ENCODE measurements at regions not wholly inside any gene's neighbourhood (a gene's known extent, or its start where the extent isn't known, plus 50 kb on each side); places are given as distances from the start of the nearest gene placed in this dataset.

DNA sequence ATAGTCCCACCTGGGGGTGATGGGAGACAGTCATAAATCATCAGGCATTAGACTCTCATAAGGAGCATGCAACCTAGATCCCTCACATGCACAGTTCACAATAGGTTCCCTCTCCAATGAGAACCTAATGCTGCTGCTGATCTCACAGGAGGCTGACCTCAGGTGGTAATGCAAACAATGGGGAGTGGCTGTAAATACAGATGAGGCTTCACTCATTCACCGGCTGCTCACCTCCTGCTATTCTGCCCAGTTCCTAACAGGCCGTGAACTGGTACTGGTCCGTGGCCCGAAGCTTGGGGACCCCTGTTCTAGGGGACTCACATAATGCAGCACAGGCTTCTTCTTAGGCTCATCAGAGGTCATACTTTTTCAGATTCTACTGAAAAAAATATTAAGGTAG lies 625.9 kb upstream of the AGA start:
- Histone ChIP-seq H3K27me3 (ENCODE audit: control insufficient read depth, insufficient read depth, low read length) (no peaks in the 10 kb centered on the region), H3K36me3 (ENCODE audit: control insufficient read depth, insufficient read depth, low read length) (no peaks in the 10 kb centered on the region), H3K4me3 (ENCODE audit: low read depth, low read length) (no peak overlapping the region), H3K9me3 (ENCODE audit: control insufficient read depth, insufficient read depth, low read length) (no peaks in the 10 kb centered on the region), H3K4me1 (ENCODE audit: control insufficient read depth, insufficient read depth, low read length) (no peaks in the 10 kb centered on the region), H3K27ac (ENCODE audit: low read depth, low read length) (no peak overlapping the region)
- no peak for DNase-seq (ENCODE audit: low read depth in 4 of 6, low spot score in 6 of 6)
- 88% methylated on average over 1 of the region's 4 CpGs for WGBS (ENCODE audit: insufficient coverage)

DNA sequence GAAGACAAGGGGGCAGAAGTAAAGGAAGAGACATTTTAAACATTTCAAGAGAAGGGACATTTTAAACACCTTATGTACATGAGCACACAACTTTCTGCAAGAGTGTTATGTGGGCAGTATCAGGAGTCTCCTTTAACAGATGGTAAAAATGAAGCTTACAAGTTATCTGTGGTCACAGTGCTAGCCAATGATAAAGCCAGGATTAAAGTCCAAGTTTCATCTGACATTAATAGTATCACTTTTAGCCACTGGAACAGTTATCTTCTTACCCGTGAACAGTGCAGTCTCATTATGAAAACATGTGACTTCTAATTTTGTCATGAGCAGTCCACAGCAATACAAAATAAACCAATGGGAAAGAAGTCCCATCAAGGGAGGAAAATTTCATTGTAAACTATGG lies 627.9 kb upstream of the AGA start:
- Histone ChIP-seq H3K27ac (ENCODE audit: low read depth, low read length) (no peak overlapping the region), H3K9me3 (ENCODE audit: control insufficient read depth, insufficient read depth, low read length) (no peaks in the 10 kb centered on the region), H3K27me3 (ENCODE audit: control insufficient read depth, insufficient read depth, low read length) (no peaks in the 10 kb centered on the region), H3K4me1 (ENCODE audit: control insufficient read depth, insufficient read depth, low read length) (no peaks in the 10 kb centered on the region), H3K36me3 (ENCODE audit: control insufficient read depth, insufficient read depth, low read length) (no peaks in the 10 kb centered on the region), H3K4me3 (ENCODE audit: low read depth, low read length) (no peak overlapping the region)
- DNase-seq (ENCODE audit: low read depth in 4 of 6, low spot score in 6 of 6): no peak
- 60% methylated on average over 1 of the region's 1 CpG for WGBS (ENCODE audit: insufficient coverage)

DNA sequence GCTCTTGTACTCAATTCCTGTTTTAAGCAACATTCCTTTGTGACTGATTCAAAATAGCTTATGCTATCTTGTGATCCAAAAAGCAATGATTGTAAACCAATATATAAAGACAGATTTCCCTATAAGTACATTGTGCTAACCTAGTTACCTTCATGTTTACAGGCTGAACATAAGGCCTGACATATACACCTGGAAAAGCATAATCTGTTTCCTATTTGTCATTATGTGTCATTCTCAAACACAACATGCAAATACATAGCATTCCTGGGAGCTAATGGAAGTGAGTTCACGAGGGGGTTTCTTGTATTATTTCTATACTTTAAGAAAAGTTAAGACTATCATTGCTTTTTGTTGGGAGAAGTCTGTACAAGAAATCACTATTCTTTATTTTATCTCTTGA lies 638.1 kb upstream of the AGA start:
- Histone ChIP-seq H3K9me3 (ENCODE audit: control insufficient read depth, insufficient read depth, low read length) (no peaks in the 10 kb centered on the region), H3K4me3 (ENCODE audit: low read depth, low read length) (no peak overlapping the region), H3K27me3 (ENCODE audit: control insufficient read depth, insufficient read depth, low read length) (no peaks in the 10 kb centered on the region), H3K27ac (ENCODE audit: low read depth, low read length) (no peak overlapping the region), H3K36me3 (ENCODE audit: control insufficient read depth, insufficient read depth, low read length) (no peaks in the 10 kb centered on the region), H3K4me1 (ENCODE audit: control insufficient read depth, insufficient read depth, low read length) (no peaks in the 10 kb centered on the region)
- no CpG with 5 or more reads among the region's 1 CpG for WGBS (ENCODE audit: insufficient coverage)
- no peak for DNase-seq (ENCODE audit: low read depth in 4 of 6, low spot score in 6 of 6)

DNA sequence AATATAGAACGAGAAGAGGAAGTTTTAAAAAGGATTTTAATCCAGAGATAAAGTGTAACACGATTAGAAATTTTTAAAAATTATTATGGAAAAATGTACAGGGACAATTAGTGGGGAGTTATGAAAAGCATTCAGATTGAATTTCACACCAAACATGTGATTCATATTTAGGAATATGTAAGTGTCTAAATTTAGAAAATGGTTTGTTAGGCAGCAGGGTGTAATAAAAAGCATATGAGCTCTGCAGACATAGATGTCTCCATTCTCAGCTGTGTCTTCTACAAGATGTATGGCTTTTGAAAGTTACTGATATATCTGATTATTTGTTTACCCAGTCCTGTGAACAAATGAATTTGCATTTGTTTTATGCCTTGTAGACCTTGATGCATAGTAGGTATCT lies 638.9 kb upstream of the AGA start:
- Histone ChIP-seq H3K9me3 (ENCODE audit: control insufficient read depth, insufficient read depth, low read length) (no peaks in the 10 kb centered on the region), H3K27ac (ENCODE audit: low read depth, low read length) (no peak overlapping the region), H3K36me3 (ENCODE audit: control insufficient read depth, insufficient read depth, low read length) (no peaks in the 10 kb centered on the region), H3K27me3 (ENCODE audit: control insufficient read depth, insufficient read depth, low read length) (no peaks in the 10 kb centered on the region), H3K4me3 (ENCODE audit: low read depth, low read length) (no peak overlapping the region), H3K4me1 (ENCODE audit: control insufficient read depth, insufficient read depth, low read length) (no peaks in the 10 kb centered on the region)
- DNase-seq (ENCODE audit: low read depth in 4 of 6, low spot score in 6 of 6): no peak
- no CpG with 5 or more reads among the region's 2 CpGs for WGBS (ENCODE audit: insufficient coverage)

DNA sequence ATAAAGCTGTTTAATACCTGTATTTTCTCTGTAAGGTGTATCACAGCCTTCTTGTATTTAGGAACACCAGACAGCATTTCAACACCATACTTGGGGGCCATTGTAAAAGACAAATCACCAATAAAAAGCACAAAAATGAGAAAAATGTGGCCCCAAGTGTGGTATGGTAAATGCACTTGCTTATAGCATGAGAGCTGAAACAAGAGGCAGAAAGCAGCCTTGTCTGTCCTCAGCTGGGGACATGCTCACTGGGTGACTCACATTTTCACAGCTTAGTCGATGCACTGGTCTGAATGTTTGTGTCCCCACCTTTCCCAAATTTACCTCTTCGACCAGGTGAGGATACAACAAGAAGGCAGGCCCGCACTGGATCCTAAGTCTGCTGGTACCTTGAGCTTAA lies 639.7 kb upstream of the AGA start:
- 96% methylated on average over 3 of the region's 3 CpGs for WGBS (ENCODE audit: insufficient coverage)

DNA sequence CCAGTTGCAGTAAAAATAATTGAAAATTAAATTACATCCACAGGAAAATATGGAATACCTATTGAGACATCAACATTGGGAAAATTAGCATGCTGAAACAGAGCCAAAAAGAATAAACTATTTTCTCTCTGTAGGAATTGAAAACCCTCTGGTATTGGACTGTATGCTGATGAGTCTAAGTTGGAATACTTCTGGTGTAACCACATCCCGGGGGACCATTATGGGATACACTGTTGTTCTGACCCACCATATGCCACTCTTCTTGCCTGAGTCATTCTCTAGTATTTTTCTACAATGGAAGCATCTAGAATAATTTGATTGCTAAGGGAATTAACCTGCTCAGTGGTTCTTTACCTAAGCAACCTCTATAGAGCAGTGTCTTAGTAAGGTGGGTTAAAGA lies 640.7 kb upstream of the AGA start:
- no peak for DNase-seq (ENCODE audit: low read depth in 4 of 6, low spot score in 6 of 6)
- no CpG with 5 or more reads among the region's 1 CpG for WGBS (ENCODE audit: insufficient coverage)
- Histone ChIP-seq H3K4me1 (ENCODE audit: control insufficient read depth, insufficient read depth, low read length) (no peaks in the 10 kb centered on the region), H3K9me3 (ENCODE audit: control insufficient read depth, insufficient read depth, low read length) (no peaks in the 10 kb centered on the region), H3K36me3 (ENCODE audit: control insufficient read depth, insufficient read depth, low read length) (no peaks in the 10 kb centered on the region), H3K27ac (ENCODE audit: low read depth, low read length) (no peak overlapping the region), H3K27me3 (ENCODE audit: control insufficient read depth, insufficient read depth, low read length) (no peaks in the 10 kb centered on the region), H3K4me3 (ENCODE audit: low read depth, low read length) (no peak overlapping the region)

More for the DNA sequence above, 639.7 kb upstream of the AGA start:
- DNase-seq (ENCODE audit: low read depth in 4 of 6, low spot score in 6 of 6): no peak
- Histone ChIP-seq H3K4me1 (ENCODE audit: control insufficient read depth, insufficient read depth, low read length) (no peaks in the 10 kb centered on the region), H3K27me3 (ENCODE audit: control insufficient read depth, insufficient read depth, low read length) (no peaks in the 10 kb centered on the region), H3K4me3 (ENCODE audit: low read depth, low read length) (no peak overlapping the region), H3K9me3 (ENCODE audit: control insufficient read depth, insufficient read depth, low read length) (no peaks in the 10 kb centered on the region), H3K36me3 (ENCODE audit: control insufficient read depth, insufficient read depth, low read length) (no peaks in the 10 kb centered on the region), H3K27ac (ENCODE audit: low read depth, low read length) (no peak overlapping the region)

DNA sequence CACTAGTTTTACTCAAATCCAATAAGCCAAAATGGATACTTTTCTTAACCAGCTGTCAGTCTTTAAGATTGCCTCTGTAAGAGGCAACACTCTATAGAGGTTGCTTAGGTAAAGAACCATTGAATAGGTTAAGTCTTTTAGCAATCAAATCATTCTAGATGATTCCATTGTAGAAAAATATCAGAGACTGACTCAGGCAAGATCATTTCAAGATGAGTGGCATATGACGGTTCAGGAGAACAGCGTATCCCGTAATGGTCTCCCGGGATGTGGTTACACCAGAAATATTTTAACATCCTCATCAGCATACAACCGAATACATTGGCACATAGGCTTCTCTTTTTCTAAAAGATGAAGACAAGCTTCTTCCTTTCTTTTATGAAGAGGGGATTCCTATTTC lies 641.7 kb upstream of the AGA start:
- Histone ChIP-seq H3K4me3 (ENCODE audit: low read depth, low read length) (no peak overlapping the region), H3K4me1 (ENCODE audit: control insufficient read depth, insufficient read depth, low read length) (no peaks in the 10 kb centered on the region), H3K27ac (ENCODE audit: low read depth, low read length) (no peak overlapping the region), H3K9me3 (ENCODE audit: control insufficient read depth, insufficient read depth, low read length) (no peaks in the 10 kb centered on the region), H3K27me3 (ENCODE audit: control insufficient read depth, insufficient read depth, low read length) (no peaks in the 10 kb centered on the region), H3K36me3 (ENCODE audit: control insufficient read depth, insufficient read depth, low read length) (no peaks in the 10 kb centered on the region)
- no peak for DNase-seq (ENCODE audit: low read depth in 4 of 6, low spot score in 6 of 6)
- WGBS (ENCODE audit: insufficient coverage): no CpG with 5 or more reads among the region's 5 CpGs

DNA sequence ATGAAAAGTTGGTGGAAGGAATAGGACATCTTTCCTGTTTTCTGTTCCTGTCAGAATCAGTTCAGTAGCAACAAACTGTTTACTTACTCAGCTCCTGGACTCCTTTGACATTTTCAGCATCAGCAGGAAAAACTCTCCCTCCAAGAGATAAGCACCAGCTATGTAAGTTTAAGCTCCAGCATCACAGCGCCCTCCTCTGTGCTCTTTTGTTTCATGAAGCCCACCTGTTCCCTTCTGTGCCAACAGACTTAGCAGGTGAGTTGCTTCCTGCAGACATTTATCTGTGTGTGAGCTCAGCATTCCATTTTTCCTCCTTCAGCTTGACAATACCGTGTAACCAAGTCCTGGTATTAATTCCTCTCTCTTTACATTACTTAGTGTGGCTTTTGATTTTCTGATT lies 644.1 kb upstream of the AGA start:
- Histone ChIP-seq H3K4me1 (ENCODE audit: control insufficient read depth, insufficient read depth, low read length) (no peaks in the 10 kb centered on the region), H3K27ac (ENCODE audit: low read depth, low read length) (no peak overlapping the region), H3K27me3 (ENCODE audit: control insufficient read depth, insufficient read depth, low read length) (no peaks in the 10 kb centered on the region), H3K9me3 (ENCODE audit: control insufficient read depth, insufficient read depth, low read length) (no peaks in the 10 kb centered on the region), H3K36me3 (ENCODE audit: control insufficient read depth, insufficient read depth, low read length) (no peaks in the 10 kb centered on the region), H3K4me3 (ENCODE audit: low read depth, low read length) (no peak overlapping the region)
- peak in 1 of 6 donors; percentile 41 for DNase-seq (ENCODE audit: low read depth in 4 of 6, low spot score in 6 of 6)
- WGBS (ENCODE audit: insufficient coverage): 11% methylated on average over 1 of the region's 2 CpGs

DNA sequence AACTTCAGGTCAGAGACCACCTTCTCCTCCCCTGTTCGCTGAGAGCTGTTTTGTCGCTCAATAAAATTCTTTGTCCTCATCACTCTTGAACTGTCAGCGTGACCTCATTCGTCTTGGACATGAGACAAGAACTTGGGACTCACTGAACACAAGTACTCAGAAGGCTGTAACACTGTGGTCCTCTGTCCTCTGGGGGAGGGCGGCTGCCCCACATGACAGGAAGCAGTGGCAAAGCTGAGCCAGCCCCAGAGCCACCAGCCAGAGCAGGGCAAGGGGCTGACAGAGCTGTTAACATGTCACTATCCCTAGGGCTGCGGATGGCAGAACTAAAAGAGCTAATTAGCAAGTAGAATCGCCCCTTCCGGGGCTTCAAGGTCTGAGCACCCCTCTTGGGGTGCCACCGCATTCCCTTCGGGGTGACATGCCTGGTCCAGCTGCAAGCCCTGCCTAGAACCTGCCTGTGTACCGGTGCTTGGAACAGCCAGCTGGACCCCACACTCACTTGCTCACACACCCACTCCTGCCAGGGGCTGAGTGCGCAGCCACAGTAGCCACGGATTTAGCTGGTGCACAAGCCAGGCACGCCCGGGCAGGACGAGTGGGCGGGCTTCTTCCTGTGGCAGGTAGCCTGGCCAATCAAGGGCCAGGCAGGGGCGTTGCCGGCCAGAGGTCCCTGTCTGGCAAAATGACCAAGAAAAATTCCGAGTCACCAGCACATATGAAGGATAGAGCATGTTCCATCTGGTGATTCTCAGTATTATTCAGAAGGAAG lies 648.6 kb upstream of the AGA start:
- no peak overlapping the region for H3K4me3 ChIP-seq (ENCODE audit: low read depth, low read length)
- WGBS (ENCODE audit: insufficient coverage): 95% methylated on average over 20 of the region's 20 CpGs
- no peaks in the 10 kb centered on the region for H3K27me3 ChIP-seq (ENCODE audit: control insufficient read depth, insufficient read depth, low read length)
- H3K9me3 ChIP-seq (ENCODE audit: control insufficient read depth, insufficient read depth, low read length): no peaks in the 10 kb centered on the region
- DNase-seq (ENCODE audit: low read depth in 4 of 6, low spot score in 6 of 6): no peak
- no peaks in the 10 kb centered on the region for H3K36me3 ChIP-seq (ENCODE audit: control insufficient read depth, insufficient read depth, low read length)
- no peak overlapping the region for H3K27ac ChIP-seq (ENCODE audit: low read depth, low read length)
- no peaks in the 10 kb centered on the region for H3K4me1 ChIP-seq (ENCODE audit: control insufficient read depth, insufficient read depth, low read length)

DNA sequence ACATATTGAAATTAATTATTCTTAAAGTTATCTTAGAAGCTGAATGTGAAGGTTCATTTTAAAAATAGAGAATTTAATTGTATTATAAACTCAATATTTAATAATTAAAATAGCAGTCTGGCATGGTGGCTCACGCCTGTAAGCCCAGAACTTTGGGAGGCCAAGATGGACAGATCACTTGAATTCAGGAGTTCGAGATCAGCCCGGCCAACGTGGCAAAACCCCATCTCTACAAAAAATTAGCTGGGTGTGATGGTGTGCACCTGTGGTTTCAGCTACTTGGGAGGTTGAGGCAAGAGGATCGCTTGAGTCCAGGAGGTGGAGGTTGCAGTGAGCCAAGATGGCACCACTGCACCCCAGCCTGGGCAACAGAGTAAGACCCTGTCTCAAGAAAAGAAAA lies 659.9 kb upstream of the AGA start:
- H3K27me3 ChIP-seq (ENCODE audit: control insufficient read depth, insufficient read depth, low read length): no peaks in the 10 kb centered on the region
- WGBS (ENCODE audit: insufficient coverage): no CpG with 5 or more reads among the region's 5 CpGs
- DNase-seq (ENCODE audit: low read depth in 4 of 6, low spot score in 6 of 6): no peak
- no peaks in the 10 kb centered on the region for H3K36me3 ChIP-seq (ENCODE audit: control insufficient read depth, insufficient read depth, low read length)
- no peaks in the 10 kb centered on the region for H3K9me3 ChIP-seq (ENCODE audit: control insufficient read depth, insufficient read depth, low read length)
- no peaks in the 10 kb centered on the region for H3K4me1 ChIP-seq (ENCODE audit: control insufficient read depth, insufficient read depth, low read length)
- no peak overlapping the region for H3K4me3 ChIP-seq (ENCODE audit: low read depth, low read length)
- no peak overlapping the region for H3K27ac ChIP-seq (ENCODE audit: low read depth, low read length)

Measured in spinal cord (tissue), 9 donors.